Keratinocyte (primary cell): ENCODE measurements at regions not wholly inside any gene's neighbourhood (a gene's known extent, or its start where the extent isn't known, plus 50 kb on each side); places are given as distances from the start of the nearest gene placed in this dataset.
"Not testable (repeated sequence)": the region's sequence is repeated elsewhere in the genome, so short reads cannot be mapped to it uniquely, and the experiment has no call there.

Experiments used
- DNase-seq: peaks from one replicate; pipeline ENCODE4 v3.0.0-alpha.2; 2011; ENCODE audit warnings: low read depth, missing footprints, low spot score
- FAIRE-seq: peaks from 2 replicates; lab custom pipeline; 2011; peaks lifted over from hg19 to GRCh38; lab: Jason Lieb, UNC
- H2AFZ ChIP-seq: 2 replicates; pipeline ENCODE4 v1.6.0; 2012; ENCODE audit warnings: low read length, control low read depth, inconsistent platforms; ENCODE audit not compliant: control insufficient read depth
- H3K27ac ChIP-seq: 2 replicates; pipeline ENCODE4 v1.5.1; 2011; ENCODE audit warnings: low read length; ENCODE audit not compliant: control insufficient read depth, insufficient read depth
- H3K27me3 ChIP-seq: 3 replicates; pipeline ENCODE4 v1.6.0; 2011; ENCODE audit warnings: low read length; ENCODE audit not compliant: control insufficient read depth, insufficient read depth; ENCODE audit errors: extremely low read depth
- H3K36me3 ChIP-seq, 2 experiments: 2 replicates in 1 of 2; 3 replicates in 1 of 2; pipeline ENCODE4 v1.5.1; 2011; ENCODE audit warnings: low read length in 2 of 2, mild to moderate bottlenecking in 1 of 2; ENCODE audit not compliant: control insufficient read depth in 2 of 2, insufficient read depth in 2 of 2; ENCODE audit errors: extremely low read depth in 1 of 2
- H3K4me1 ChIP-seq: 3 replicates; pipeline ENCODE4 v1.5.1; 2011; ENCODE audit warnings: low read length; ENCODE audit not compliant: control insufficient read depth, insufficient read depth; ENCODE audit errors: extremely low read depth
- H3K4me2 ChIP-seq: 3 replicates; pipeline ENCODE4 v1.6.0; 2011; ENCODE audit warnings: low read depth, low read length; ENCODE audit not compliant: control insufficient read depth, insufficient read depth; ENCODE audit errors: extremely low read depth
- H3K4me3 ChIP-seq, 3 experiments: fragments of 200-600 bp in 1 of 3; sonication (generic) in 1 of 3; 2 replicates in 2 of 3; 3 replicates in 1 of 3; pipeline ENCODE4 v1.5.1; 2011 to 2016; ENCODE audit warnings: low read length in 3 of 3, mild to moderate bottlenecking in 3 of 3, control low read depth in 2 of 3, inconsistent platforms in 1 of 3, low read depth in 1 of 3, mixed read lengths in 1 of 3, mixed run types in 1 of 3, moderate library complexity in 1 of 3; ENCODE audit not compliant: control insufficient read depth in 2 of 3, insufficient read depth in 2 of 3; ENCODE audit errors: extremely low read depth in 1 of 3
- H3K79me2 ChIP-seq: 2 replicates; pipeline ENCODE4 v1.6.0; 2012; ENCODE audit warnings: low read length; ENCODE audit not compliant: control insufficient read depth, insufficient read depth
- H3K9ac ChIP-seq: 3 replicates; pipeline ENCODE4 v1.6.0; 2011; ENCODE audit warnings: low read length; ENCODE audit not compliant: control insufficient read depth, insufficient read depth; ENCODE audit errors: extremely low read depth
- H3K9me1 ChIP-seq: 3 replicates; pipeline ENCODE4 v1.6.0; 2011; ENCODE audit warnings: low read length; ENCODE audit not compliant: control insufficient read depth, insufficient read depth; ENCODE audit errors: extremely low read depth
- H3K9me3 ChIP-seq: 2 replicates; pipeline ENCODE4 v1.5.1; 2012; ENCODE audit warnings: low read depth, low read length; ENCODE audit not compliant: control insufficient read depth
- H4K20me1 ChIP-seq: 3 replicates; pipeline ENCODE4 v1.6.0; 2011; ENCODE audit warnings: low read length; ENCODE audit not compliant: control insufficient read depth, insufficient read depth; ENCODE audit errors: extremely low read depth
- CTCF ChIP-seq, 3 experiments: IDR thresholded peaks in 1 of 3; conservative IDR thresholded peaks in 1 of 3; optimal IDR thresholded peaks in 1 of 3; 2 replicates in 2 of 3; 3 replicates in 1 of 3; pipeline versions ENCODE3 to v1.5.1; 2011; ENCODE audit warnings: low read length in 3 of 3, mild to moderate bottlenecking in 3 of 3, moderate library complexity in 2 of 3, control low read depth in 1 of 3, inconsistent platforms in 1 of 3; ENCODE audit not compliant: insufficient read depth in 2 of 3; ENCODE audit errors: extremely low read depth in 1 of 3
- dilution Hi-C: fragments of 300-500 bp; cut with MboI; formaldehyde crosslinking; loops from one replicate; pipeline ENCODE4 v1.7.0; 2020; ENCODE audit warnings: low sequenced_read_pairs; ENCODE audit not compliant: extremely low pct_ligation_motif_present

DNA sequence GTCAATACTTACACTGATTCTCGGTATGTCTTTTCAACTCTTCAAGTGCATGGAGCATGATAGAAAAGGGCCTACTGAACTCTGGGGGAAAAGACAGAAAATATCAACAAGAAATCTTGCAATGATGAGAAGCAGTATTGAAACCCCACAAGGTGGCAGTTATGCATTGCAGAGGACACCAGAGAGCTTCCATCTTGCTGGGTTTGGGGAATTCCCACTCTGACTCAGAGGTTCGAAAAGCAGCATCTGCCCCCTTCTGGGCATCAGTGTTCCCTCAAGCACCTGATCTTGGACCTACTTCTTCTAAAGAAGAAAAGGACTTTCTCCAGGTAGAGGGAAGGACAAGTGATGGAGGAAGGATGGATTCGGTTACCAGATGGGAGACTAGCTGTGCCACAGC, 147.5 kb upstream of the OSBPL11 start:
- H3K9me3 ChIP-seq, H3K27ac ChIP-seq, H3K36me3 ChIP-seq, H3K4me2 ChIP-seq, H3K27me3 ChIP-seq, H3K79me2 ChIP-seq, H3K9me1 ChIP-seq, H3K9ac ChIP-seq, FAIRE-seq, H4K20me1 ChIP-seq, H2AFZ ChIP-seq, H3K4me3 ChIP-seq, dilution Hi-C loops, H3K4me1 ChIP-seq: not testable (repeated sequence)
- TF ChIP-seq CTCF (optimal IDR thresholded peaks at IDR 0.05 in 1 of 3, IDR thresholded peaks at IDR 0.05 in 1 of 3, conservative IDR thresholded peaks at IDR 0.05 in 1 of 3; ENCODE audit: extremely low read depth in 1 of 3, insufficient read depth in 2 of 3, low read length in 3 of 3): peak in 1 of 3 experiments; percentile 18
- peak; percentile 4 for DNase-seq

DNA sequence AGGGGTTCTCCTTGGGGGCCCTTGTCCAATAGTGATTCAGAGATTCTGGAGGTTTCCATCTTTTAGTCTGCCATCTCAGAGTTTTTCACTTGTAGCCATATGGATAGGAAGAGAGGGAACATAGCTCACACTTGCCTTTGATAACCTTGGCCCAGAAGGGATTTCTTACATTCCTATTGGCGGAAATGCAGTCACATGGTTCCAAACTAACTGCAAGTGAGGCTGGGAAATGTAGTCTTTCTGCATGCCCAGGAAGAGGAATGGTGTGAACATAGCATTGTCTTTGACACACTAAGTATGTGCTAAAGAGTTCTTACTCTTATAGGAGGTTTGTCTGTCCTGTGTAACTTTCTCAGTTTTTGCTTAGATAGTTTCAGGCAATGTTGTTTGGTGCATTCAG, 161.8 kb upstream of the OSBPL11 start:
- H3K27me3 ChIP-seq, dilution Hi-C loops, H3K4me3 ChIP-seq, H3K9ac ChIP-seq, H3K9me1 ChIP-seq, H3K9me3 ChIP-seq, H2AFZ ChIP-seq, H4K20me1 ChIP-seq, H3K4me1 ChIP-seq, DNase-seq, H3K79me2 ChIP-seq, H3K27ac ChIP-seq, FAIRE-seq, H3K36me3 ChIP-seq, H3K4me2 ChIP-seq: not testable (repeated sequence)

- H3K4me1 ChIP-seq, H3K27ac ChIP-seq, H3K9ac ChIP-seq, H4K20me1 ChIP-seq, H3K27me3 ChIP-seq, H3K36me3 ChIP-seq, FAIRE-seq, H2AFZ ChIP-seq, H3K4me2 ChIP-seq, dilution Hi-C loops, H3K79me2 ChIP-seq, DNase-seq, H3K4me3 ChIP-seq, H3K9me1 ChIP-seq, H3K9me3 ChIP-seq: not testable (repeated sequence)
Observed at GRCh38 chr3:125758641-125759130, 163.4 kb upstream of the OSBPL11 start.

DNA sequence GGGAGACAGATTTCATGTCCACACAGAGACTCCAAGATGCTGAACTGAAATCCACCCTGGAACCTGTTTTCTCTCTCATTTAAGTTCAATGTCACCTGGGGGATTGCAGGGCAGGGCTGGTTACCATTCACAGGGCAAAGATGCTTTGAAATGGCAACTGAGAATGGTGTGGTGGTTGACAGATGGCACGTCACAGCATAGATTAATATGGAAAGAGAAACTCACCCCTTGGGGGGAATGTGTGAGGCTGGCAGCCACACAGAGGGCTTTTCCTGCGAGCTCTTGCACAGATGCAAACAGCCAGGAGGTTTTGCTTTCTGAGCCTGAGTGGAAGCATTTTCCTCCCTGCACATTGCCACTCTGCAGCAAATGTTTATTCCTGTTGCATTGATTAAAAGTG, 167.3 kb upstream of the OSBPL11 start:
- H3K79me2 ChIP-seq, H3K27ac ChIP-seq, H3K36me3 ChIP-seq, H3K4me2 ChIP-seq, DNase-seq, H2AFZ ChIP-seq, H3K27me3 ChIP-seq, dilution Hi-C loops, H3K9ac ChIP-seq, H3K9me3 ChIP-seq, H3K4me1 ChIP-seq, H4K20me1 ChIP-seq, FAIRE-seq, H3K9me1 ChIP-seq, H3K4me3 ChIP-seq: not testable (repeated sequence)
